Astrocyte (in vitro differentiated cells and primary cell): ENCODE measurements at regions not wholly inside any gene's neighbourhood (a gene's known extent, or its start where the extent isn't known, plus 50 kb on each side); places are given as distances from the start of the nearest gene placed in this dataset.
A peak's percentile ranks its signal among the peaks of the same experiment; 100 is the strongest.

ENCODE experiments used
- DNase-seq: peaks from one replicate; pipeline ENCODE4 v3.0.0-alpha.2; 2010; ENCODE audit warnings: low read depth
- FAIRE-seq: peaks from 2 replicates; lab custom pipeline; 2011; peaks lifted over from hg19 to GRCh38; lab: Jason Lieb, UNC
- H2AFZ ChIP-seq: 2 replicates; pipeline ENCODE4 v1.6.0; 2012; ENCODE audit warnings: low read depth, low read length, inconsistent platforms
- H3K27ac ChIP-seq: 2 replicates; pipeline ENCODE4 v1.5.1; 2011; ENCODE audit warnings: low read depth, low read length, inconsistent platforms
- H3K27me3 ChIP-seq: 2 replicates; pipeline ENCODE4 v1.6.0; 2011; ENCODE audit warnings: low read length, inconsistent platforms; ENCODE audit not compliant: insufficient read depth
- H3K36me3 ChIP-seq: 2 replicates; pipeline ENCODE4 v1.5.1; 2011; ENCODE audit warnings: low read length, inconsistent platforms; ENCODE audit not compliant: insufficient read depth
- H3K4me1 ChIP-seq: 2 replicates; pipeline ENCODE4 v1.5.1; 2011; ENCODE audit warnings: low read length, inconsistent platforms; ENCODE audit not compliant: insufficient read depth
- H3K4me2 ChIP-seq: 2 replicates; pipeline ENCODE4 v1.6.0; 2012; ENCODE audit warnings: low read length, inconsistent platforms
- H3K4me3 ChIP-seq: 2 replicates; pipeline ENCODE4 v1.5.1; 2011; ENCODE audit warnings: low read depth, mild to moderate bottlenecking, low read length, inconsistent platforms; ENCODE audit not compliant: insufficient read depth
- H3K79me2 ChIP-seq: 2 replicates; pipeline ENCODE4 v1.6.0; 2012; ENCODE audit warnings: mild to moderate bottlenecking, low read length, inconsistent platforms; ENCODE audit not compliant: insufficient read depth
- H3K9ac ChIP-seq: 2 replicates; pipeline ENCODE4 v1.6.0; 2012; ENCODE audit warnings: mild to moderate bottlenecking, low read length, inconsistent platforms
- H3K9me3 ChIP-seq: 2 replicates; pipeline ENCODE4 v1.5.1; 2012; ENCODE audit warnings: low read depth, mild to moderate bottlenecking, low read length, inconsistent platforms; ENCODE audit not compliant: insufficient read depth
- H4K20me1 ChIP-seq: 2 replicates; pipeline ENCODE4 v1.6.0; 2012; ENCODE audit warnings: low read length, inconsistent platforms; ENCODE audit not compliant: insufficient read depth
- H3K27ac Mint-ChIP-seq: one replicate; pipeline ENCODE4 v1.8.0; 2021; ENCODE audit warnings: mild to moderate bottlenecking, mixed read lengths; ENCODE audit not compliant: unreplicated experiment
- H3K27me3 Mint-ChIP-seq: one replicate; pipeline ENCODE4 v1.8.0; 2021; ENCODE audit warnings: low read depth, mixed read lengths; ENCODE audit not compliant: unreplicated experiment
- H3K36me3 Mint-ChIP-seq: one replicate; pipeline ENCODE4 v1.8.0; 2021; ENCODE audit warnings: low read depth, mixed read lengths; ENCODE audit not compliant: unreplicated experiment
- H3K4me1 Mint-ChIP-seq: one replicate; pipeline ENCODE4 v1.8.0; 2021; ENCODE audit warnings: low read depth, mixed read lengths; ENCODE audit not compliant: unreplicated experiment
- H3K4me3 Mint-ChIP-seq: one replicate; pipeline ENCODE4 v1.8.0; 2021; ENCODE audit warnings: mild to moderate bottlenecking, moderate library complexity, mixed read lengths; ENCODE audit not compliant: unreplicated experiment
- H3K9me3 Mint-ChIP-seq: one replicate; pipeline ENCODE4 v1.8.0; 2021; ENCODE audit warnings: mild to moderate bottlenecking, mixed read lengths; ENCODE audit not compliant: unreplicated experiment
- EZH2 ChIP-seq: IDR thresholded peaks from 2 replicates; pipeline ENCODE4 v1.6.1; 2012; ENCODE audit warnings: mild to moderate bottlenecking, low read length, inconsistent platforms; ENCODE audit not compliant: insufficient read depth
- TF ChIP-seq, protein P1 (sequence below): IDR thresholded peaks from 2 replicates; pipeline ENCODE4 v1.5.1; 2011; ENCODE audit warnings: low read depth, mild to moderate bottlenecking, inconsistent platforms, low read length, moderate library complexity; ENCODE audit not compliant: insufficient read depth

GRCh38 chr16:64013856-64014255 lies 1108.0 kb downstream of the CDH11 start:
- Histone ChIP-seq H3K9me3 (no peaks in the 10 kb centered on the region), H3K9ac (no peak overlapping the region), H3K4me1 (peaks cover 3% of the 10 kb centered on the region), H3K36me3 (no peaks in the 10 kb centered on the region), H3K27ac (no peak overlapping the region), H4K20me1 (no peaks in the 10 kb centered on the region), H3K4me3 (no peak overlapping the region), H3K79me2 (no peaks in the 10 kb centered on the region), H3K27me3 (no peaks in the 10 kb centered on the region), H2AFZ (no peak overlapping the region), H3K4me2 (no peak overlapping the region)
- peaks cover 2% of the 10 kb centered on the region for H3K4me1 Mint-ChIP-seq
- no peaks in the 10 kb centered on the region for H3K27me3 Mint-ChIP-seq
- FAIRE-seq (no peak), DNase-seq (no peak)
- H3K9me3 Mint-ChIP-seq = no peaks in the 10 kb centered on the region
- H3K36me3 Mint-ChIP-seq = no peaks in the 10 kb centered on the region
- no peak overlapping the region for H3K4me3 Mint-ChIP-seq
- no peak for TF ChIP-seq EZH2
- TF ChIP-seq, protein P1, sequence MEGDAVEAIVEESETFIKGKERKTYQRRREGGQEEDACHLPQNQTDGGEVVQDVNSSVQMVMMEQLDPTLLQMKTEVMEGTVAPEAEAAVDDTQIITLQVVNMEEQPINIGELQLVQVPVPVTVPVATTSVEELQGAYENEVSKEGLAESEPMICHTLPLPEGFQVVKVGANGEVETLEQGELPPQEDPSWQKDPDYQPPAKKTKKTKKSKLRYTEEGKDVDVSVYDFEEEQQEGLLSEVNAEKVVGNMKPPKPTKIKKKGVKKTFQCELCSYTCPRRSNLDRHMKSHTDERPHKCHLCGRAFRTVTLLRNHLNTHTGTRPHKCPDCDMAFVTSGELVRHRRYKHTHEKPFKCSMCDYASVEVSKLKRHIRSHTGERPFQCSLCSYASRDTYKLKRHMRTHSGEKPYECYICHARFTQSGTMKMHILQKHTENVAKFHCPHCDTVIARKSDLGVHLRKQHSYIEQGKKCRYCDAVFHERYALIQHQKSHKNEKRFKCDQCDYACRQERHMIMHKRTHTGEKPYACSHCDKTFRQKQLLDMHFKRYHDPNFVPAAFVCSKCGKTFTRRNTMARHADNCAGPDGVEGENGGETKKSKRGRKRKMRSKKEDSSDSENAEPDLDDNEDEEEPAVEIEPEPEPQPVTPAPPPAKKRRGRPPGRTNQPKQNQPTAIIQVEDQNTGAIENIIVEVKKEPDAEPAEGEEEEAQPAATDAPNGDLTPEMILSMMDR = no peak
- no peak overlapping the region for H3K27ac Mint-ChIP-seq

DNA sequence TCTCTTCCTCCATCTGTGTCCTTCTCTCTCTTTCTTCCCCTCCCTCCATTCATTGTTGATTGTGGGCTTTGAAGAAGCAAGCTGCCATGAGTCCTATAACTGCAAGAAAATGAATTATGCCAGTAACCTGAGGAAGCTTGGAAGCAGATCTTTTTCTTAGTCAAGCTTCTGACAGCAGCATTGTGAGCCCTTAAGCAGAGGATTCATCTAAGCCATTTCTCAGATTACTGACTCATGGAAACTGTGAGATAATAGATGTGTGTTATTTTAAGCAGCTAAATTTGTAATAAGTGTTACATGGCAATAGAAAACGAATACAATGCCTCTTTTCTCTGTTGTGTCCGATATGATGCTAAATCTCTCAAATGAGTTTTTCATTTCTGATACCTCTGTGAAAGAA lies 1109.7 kb downstream of the CDH11 start:
- Histone ChIP-seq H3K27me3 (no peaks in the 10 kb centered on the region), H3K36me3 (no peaks in the 10 kb centered on the region), H3K9me3 (no peaks in the 10 kb centered on the region), H3K9ac (no peak overlapping the region), H3K4me3 (no peak overlapping the region), H3K79me2 (no peaks in the 10 kb centered on the region), H3K4me1 (peaks cover 3% of the 10 kb centered on the region), H2AFZ (peak overlapping the region; percentile 42), H3K27ac (no peak overlapping the region), H4K20me1 (no peaks in the 10 kb centered on the region), H3K4me2 (no peak overlapping the region)
- no peak for TF ChIP-seq EZH2
- TF ChIP-seq, protein P1 = no peak
- H3K4me3 Mint-ChIP-seq = no peak overlapping the region
- peak; percentile 46 for DNase-seq
- no peak for FAIRE-seq
- no peaks in the 10 kb centered on the region for H3K9me3 Mint-ChIP-seq
- peaks cover 2% of the 10 kb centered on the region for H3K4me1 Mint-ChIP-seq
- no peak overlapping the region for H3K27ac Mint-ChIP-seq
- H3K36me3 Mint-ChIP-seq = no peaks in the 10 kb centered on the region
- H3K27me3 Mint-ChIP-seq = no peaks in the 10 kb centered on the region

GRCh38 chr16:64011650-64012049 lies 1110.2 kb downstream of the CDH11 start:
- Histone ChIP-seq H3K4me3 (no peak overlapping the region), H3K27ac (no peak overlapping the region), H3K4me2 (no peak overlapping the region), H3K36me3 (no peaks in the 10 kb centered on the region), H4K20me1 (no peaks in the 10 kb centered on the region), H3K27me3 (no peaks in the 10 kb centered on the region), H3K4me1 (peaks cover 3% of the 10 kb centered on the region), H3K9ac (no peak overlapping the region), H2AFZ (peak overlapping the region; percentile 42), H3K9me3 (no peaks in the 10 kb centered on the region), H3K79me2 (no peaks in the 10 kb centered on the region)
- no peak overlapping the region for H3K4me3 Mint-ChIP-seq
- no peak for FAIRE-seq
- no peaks in the 10 kb centered on the region for H3K36me3 Mint-ChIP-seq
- peaks cover 2% of the 10 kb centered on the region for H3K4me1 Mint-ChIP-seq
- DNase-seq = no peak
- H3K9me3 Mint-ChIP-seq = no peaks in the 10 kb centered on the region
- H3K27ac Mint-ChIP-seq = no peak overlapping the region
- TF ChIP-seq, protein P1 = no peak
- no peak for TF ChIP-seq EZH2
- no peaks in the 10 kb centered on the region for H3K27me3 Mint-ChIP-seq
